GM12878 (cell line): ENCODE measurements at regions not wholly inside any gene's neighbourhood (a gene's known extent, or its start where the extent isn't known, plus 50 kb on each side); places are given as distances from the start of the nearest gene placed in this dataset.

ENCODE experiments used
- ATAC-seq: fragments of 200-7000 bp; cut with Tn5 transposase; 3 replicates; pipeline ENCODE4 v1.9.1; 2020; ENCODE audit warnings: mild to moderate bottlenecking, moderate library complexity
- BruUV-seq: library from RNA; stranded (reverse); fragments of 400-500 nt; replicated peaks from 2 replicates; lab custom pipeline; 2021; lab: Mats Ljungman, UMichigan
- CTCF ChIA-PET: fragments of 300-600 bp; sonication (Branson Sonifier 250); formaldehyde crosslinking; extraction: SDS; loops from one replicate; lab custom pipeline; 2021; ENCODE audit warnings: inconsistent platforms; lab: Yijun Ruan, JAX
- POLR2A ChIA-PET: fragments of 350-600 bp; formaldehyde crosslinking; extraction: SDS; loops from one replicate; lab custom pipeline; 2021; ENCODE audit warnings: inconsistent platforms; lab: Charles Lee
- RAD21 ChIA-PET: fragments of 300-600 bp; sonication (Branson Sonifier 250); formaldehyde crosslinking; loops from one replicate; lab custom pipeline; 2023; ENCODE audit warnings: antibody characterized with exemption; ENCODE audit not compliant: unreplicated experiment; lab: Charles Lee
- SMC1A ChIA-PET: fragments of 300-600 bp; sonication (Branson Sonifier 250); formaldehyde crosslinking; loops from one replicate; lab custom pipeline; 2023; ENCODE audit not compliant: unreplicated experiment, uncharacterized antibody; lab: Charles Lee
- DNase-seq: peaks from one replicate; pipeline ENCODE4 v3.0.0-alpha.2; 2011; ENCODE audit warnings: low read depth, low spot score
- FAIRE-seq: peaks from 3 replicates; lab custom pipeline; 2011; peaks lifted over from hg19 to GRCh38; lab: Jason Lieb, UNC
- H2AFZ ChIP-seq: 2 replicates; pipeline ENCODE4 v1.6.0; 2011; ENCODE audit warnings: low read depth, low read length, control low read depth; ENCODE audit not compliant: control insufficient read depth
- H3K27ac ChIP-seq: 2 replicates; pipeline ENCODE4 v1.5.1; 2011; ENCODE audit warnings: control low read depth; ENCODE audit not compliant: control insufficient read depth, insufficient read depth
- H3K27me3 ChIP-seq, 2 experiments: replicated peaks in 1 of 2; 2 replicates each; pipeline versions ENCODE4 v1.6.0 to v1.6.1; 2011; ENCODE audit warnings: low read length in 1 of 2; ENCODE audit not compliant: control insufficient read depth in 2 of 2, insufficient read depth in 2 of 2
- H3K36me3 ChIP-seq, 2 experiments: 2 replicates each; pipeline ENCODE4 v1.5.1; 2011; ENCODE audit warnings: low read length in 1 of 2; ENCODE audit not compliant: control insufficient read depth in 2 of 2, insufficient read depth in 2 of 2
- H3K4me1 ChIP-seq: 2 replicates; pipeline ENCODE4 v1.6.1; 2011; ENCODE audit warnings: mild to moderate bottlenecking, low read length, moderate library complexity, mixed read lengths; ENCODE audit not compliant: control insufficient read depth, insufficient read depth
- H3K4me2 ChIP-seq: 2 replicates; pipeline ENCODE4 v1.6.0; 2011; ENCODE audit warnings: control low read depth; ENCODE audit not compliant: control insufficient read depth, insufficient read depth
- H3K4me3 ChIP-seq: fragments of 200-600 bp; sonication (generic); 2 replicates; pipeline ENCODE4 v1.5.1; 2016
- H3K79me2 ChIP-seq: 2 replicates; pipeline ENCODE4 v1.6.0; 2011; ENCODE audit warnings: low read length; ENCODE audit not compliant: control insufficient read depth, insufficient read depth
- H3K9ac ChIP-seq: 2 replicates; pipeline ENCODE4 v1.8.0; 2011; ENCODE audit warnings: low read length, control low read depth, mixed read lengths; ENCODE audit not compliant: control insufficient read depth, insufficient read depth
- H3K9me3 ChIP-seq: replicated peaks from 3 replicates; pipeline ENCODE4 v1.5.1; 2011; ENCODE audit warnings: mild to moderate bottlenecking, low read length; ENCODE audit not compliant: control insufficient read depth, insufficient read depth
- H4K20me1 ChIP-seq: 2 replicates; pipeline ENCODE4 v1.6.0; 2011; ENCODE audit not compliant: control insufficient read depth, insufficient read depth
- EGR1 ChIP-seq, 2 experiments: IDR thresholded peaks; 1 replicate in 1 of 2; 2 replicates in 1 of 2; pipeline ENCODE4 v1.6.1; 2011 to 2012; ENCODE audit warnings: low read depth in 2 of 2, low read length in 2 of 2, borderline replicate concordance in 1 of 2, mild to moderate bottlenecking in 1 of 2, moderate library complexity in 1 of 2
- FOS ChIP-seq: IDR thresholded peaks from 3 replicates; pipeline ENCODE4 v1.6.1; 2011; ENCODE audit warnings: borderline replicate concordance; ENCODE audit not compliant: insufficient read length; ENCODE audit errors: extremely low read depth
- GATAD2B ChIP-seq: fragments of 450-650 bp; conservative IDR thresholded peaks from 2 replicates; pipeline ENCODE4 v1.6.1; 2017; ENCODE audit warnings: low read depth, mild to moderate bottlenecking, moderate library complexity
- NFYB ChIP-seq: IDR thresholded peaks from 2 replicates; pipeline ENCODE4 v1.6.1; 2011; ENCODE audit warnings: low read depth, mild to moderate bottlenecking, low read length, improper control_type of control experiment, moderate library complexity; ENCODE audit not compliant: insufficient read depth
- NR2F1 ChIP-seq: fragments of 450-650 bp; conservative IDR thresholded peaks from 2 replicates; pipeline ENCODE4 v1.6.1; 2017; ENCODE audit warnings: mild to moderate bottlenecking
- SMAD1 ChIP-seq: fragments of 450-650 bp; IDR thresholded peaks from 2 replicates; pipeline ENCODE4 v1.6.1; 2018; ENCODE audit warnings: mild to moderate bottlenecking, low read depth; ENCODE audit not compliant: partially characterized antibody
- SPI1 ChIP-seq: IDR thresholded peaks from 2 replicates; pipeline ENCODE4 v1.6.1; 2011; ENCODE audit warnings: low read depth, mild to moderate bottlenecking, low read length, moderate library complexity, borderline replicate concordance; ENCODE audit not compliant: insufficient read depth
- SUPT20H ChIP-seq: IDR thresholded peaks from 2 replicates; pipeline ENCODE4 v1.6.1; 2011; ENCODE audit warnings: low read depth, mild to moderate bottlenecking, low read length, moderate library complexity, borderline replicate concordance; ENCODE audit not compliant: control insufficient read depth
- ZNF384 ChIP-seq: IDR thresholded peaks from 2 replicates; pipeline ENCODE4 v1.6.1; 2012; ENCODE audit warnings: low read depth, mild to moderate bottlenecking, low read length, improper control_type of control experiment, borderline replicate concordance
- WGBS: methylation state at CpG from one replicate; pipeline ENCODE4 v1.1.6; 2016; ENCODE audit warnings: low lambda C conversion rate; ENCODE audit not compliant: insufficient replicate concordance, insufficient coverage; ENCODE audit errors: missing lambda C conversion rate; 5-methylcytosine and 5-hydroxymethylcytosine counted together
- in situ Hi-C: fragments of 300-500 bp; cut with MboI; formaldehyde crosslinking; loops from 9 replicates; pipeline ENCODE4 v1.14.3; 2018; ENCODE audit warnings: mixed read lengths
- intact Hi-C: fragments of 100-400 bp; cut with micrococcal nuclease; formaldehyde crosslinking; loops from one replicate; pipeline ENCODE4 v1.14.2; 2022; ENCODE audit not compliant: unreplicated experiment
- TF ChIP-seq, protein P1 (sequence below): IDR thresholded peaks from 2 replicates; pipeline ENCODE4 v1.6.1; 2012; ENCODE audit warnings: mild to moderate bottlenecking, low read depth, low read length

DNA sequence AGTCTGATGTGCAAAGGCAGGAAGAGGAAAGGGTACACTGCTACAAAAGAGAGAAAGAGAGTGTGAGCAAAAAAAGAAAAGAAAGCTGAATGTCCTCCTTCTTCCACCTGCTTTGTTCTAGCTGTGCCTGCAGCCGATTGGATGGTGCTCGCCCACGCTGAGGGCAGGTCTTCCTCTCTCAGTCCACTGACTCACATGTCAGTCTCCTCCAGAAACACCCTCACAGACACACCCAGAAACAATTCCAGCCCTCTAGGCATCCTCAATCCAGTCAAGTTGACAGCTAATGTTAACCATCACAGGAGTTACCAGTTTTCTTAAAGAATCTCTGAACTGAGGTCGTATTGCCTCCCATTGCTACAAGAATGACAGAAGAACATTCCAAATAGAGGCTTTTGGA lies 411.9 kb upstream of the SASH1 start:
- 35% methylated on average over 4 of the region's 4 CpGs for WGBS
- no peaks in the 10 kb centered on the region for H3K36me3 ChIP-seq
- no peak for TF ChIP-seq SMAD1
- no peak for TF ChIP-seq FOS
- TF ChIP-seq ZNF384 = no peak
- TF ChIP-seq SUPT20H = no peak
- no peak for TF ChIP-seq EGR1 (IDR thresholded peaks at IDR 0.05; ENCODE audit: borderline replicate concordance in 1 of 2, low read depth in 2 of 2, low read length in 2 of 2)
- TF ChIP-seq NR2F1 = no peak
- TF ChIP-seq NFYB = no peak
- TF ChIP-seq SPI1 = no peak
- TF ChIP-seq GATAD2B = no peak
- TF ChIP-seq, protein P1, sequence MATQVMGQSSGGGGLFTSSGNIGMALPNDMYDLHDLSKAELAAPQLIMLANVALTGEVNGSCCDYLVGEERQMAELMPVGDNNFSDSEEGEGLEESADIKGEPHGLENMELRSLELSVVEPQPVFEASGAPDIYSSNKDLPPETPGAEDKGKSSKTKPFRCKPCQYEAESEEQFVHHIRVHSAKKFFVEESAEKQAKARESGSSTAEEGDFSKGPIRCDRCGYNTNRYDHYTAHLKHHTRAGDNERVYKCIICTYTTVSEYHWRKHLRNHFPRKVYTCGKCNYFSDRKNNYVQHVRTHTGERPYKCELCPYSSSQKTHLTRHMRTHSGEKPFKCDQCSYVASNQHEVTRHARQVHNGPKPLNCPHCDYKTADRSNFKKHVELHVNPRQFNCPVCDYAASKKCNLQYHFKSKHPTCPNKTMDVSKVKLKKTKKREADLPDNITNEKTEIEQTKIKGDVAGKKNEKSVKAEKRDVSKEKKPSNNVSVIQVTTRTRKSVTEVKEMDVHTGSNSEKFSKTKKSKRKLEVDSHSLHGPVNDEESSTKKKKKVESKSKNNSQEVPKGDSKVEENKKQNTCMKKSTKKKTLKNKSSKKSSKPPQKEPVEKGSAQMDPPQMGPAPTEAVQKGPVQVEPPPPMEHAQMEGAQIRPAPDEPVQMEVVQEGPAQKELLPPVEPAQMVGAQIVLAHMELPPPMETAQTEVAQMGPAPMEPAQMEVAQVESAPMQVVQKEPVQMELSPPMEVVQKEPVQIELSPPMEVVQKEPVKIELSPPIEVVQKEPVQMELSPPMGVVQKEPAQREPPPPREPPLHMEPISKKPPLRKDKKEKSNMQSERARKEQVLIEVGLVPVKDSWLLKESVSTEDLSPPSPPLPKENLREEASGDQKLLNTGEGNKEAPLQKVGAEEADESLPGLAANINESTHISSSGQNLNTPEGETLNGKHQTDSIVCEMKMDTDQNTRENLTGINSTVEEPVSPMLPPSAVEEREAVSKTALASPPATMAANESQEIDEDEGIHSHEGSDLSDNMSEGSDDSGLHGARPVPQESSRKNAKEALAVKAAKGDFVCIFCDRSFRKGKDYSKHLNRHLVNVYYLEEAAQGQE = no peak
- POLR2A ChIA-PET = no interaction called here
- H3K9me3 ChIP-seq = no peaks in the 10 kb centered on the region
- SMC1A ChIA-PET = no interaction called here
- in situ Hi-C loops (no loop called here), intact Hi-C loops (no loop called here)
- FAIRE-seq (no peak), ATAC-seq (no peak), DNase-seq (no peak)
- H4K20me1 ChIP-seq = no peaks in the 10 kb centered on the region
- CTCF ChIA-PET = no interaction called here
- RAD21 ChIA-PET = no interaction called here
- H3K4me3 ChIP-seq = no peak overlapping the region
- H3K9ac ChIP-seq = no peak overlapping the region
- no peaks in the 10 kb centered on the region for H3K79me2 ChIP-seq
- no TSS peak for BruUV-seq
- H3K4me2 ChIP-seq = no peak overlapping the region
- H2AFZ ChIP-seq = no peak overlapping the region
- no peak overlapping the region for H3K27ac ChIP-seq
- no peaks in the 10 kb centered on the region for H3K27me3 ChIP-seq
- H3K4me1 ChIP-seq = no peaks in the 10 kb centered on the region
